ENCODE measurements at regions not wholly inside any gene's neighbourhood (a gene's known extent, or its start where the extent isn't known, plus 50 kb on each side); places are given as distances from the start of the nearest gene placed in this dataset.

DNA sequence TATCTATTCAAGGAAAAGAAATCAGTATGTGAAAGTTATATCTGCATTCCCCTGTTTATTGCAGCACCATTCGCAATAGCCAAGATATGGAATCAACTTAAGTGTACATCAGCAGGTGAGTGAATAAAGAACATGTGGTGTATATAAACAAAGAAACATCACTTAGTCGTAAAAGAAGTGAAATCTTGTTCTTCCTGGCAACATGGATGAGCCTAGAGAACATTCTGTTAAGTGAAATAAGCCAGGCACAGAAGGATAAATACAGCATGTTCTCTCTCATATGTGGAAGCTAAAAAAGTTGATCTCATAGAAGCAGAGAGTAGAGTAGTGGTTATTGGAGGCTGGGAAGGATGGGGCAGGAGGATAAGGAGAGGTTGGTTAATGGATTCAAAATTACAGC is 287.9 kb upstream of the FERMT1 start:
- TF ChIP-seq, protein P1, sequence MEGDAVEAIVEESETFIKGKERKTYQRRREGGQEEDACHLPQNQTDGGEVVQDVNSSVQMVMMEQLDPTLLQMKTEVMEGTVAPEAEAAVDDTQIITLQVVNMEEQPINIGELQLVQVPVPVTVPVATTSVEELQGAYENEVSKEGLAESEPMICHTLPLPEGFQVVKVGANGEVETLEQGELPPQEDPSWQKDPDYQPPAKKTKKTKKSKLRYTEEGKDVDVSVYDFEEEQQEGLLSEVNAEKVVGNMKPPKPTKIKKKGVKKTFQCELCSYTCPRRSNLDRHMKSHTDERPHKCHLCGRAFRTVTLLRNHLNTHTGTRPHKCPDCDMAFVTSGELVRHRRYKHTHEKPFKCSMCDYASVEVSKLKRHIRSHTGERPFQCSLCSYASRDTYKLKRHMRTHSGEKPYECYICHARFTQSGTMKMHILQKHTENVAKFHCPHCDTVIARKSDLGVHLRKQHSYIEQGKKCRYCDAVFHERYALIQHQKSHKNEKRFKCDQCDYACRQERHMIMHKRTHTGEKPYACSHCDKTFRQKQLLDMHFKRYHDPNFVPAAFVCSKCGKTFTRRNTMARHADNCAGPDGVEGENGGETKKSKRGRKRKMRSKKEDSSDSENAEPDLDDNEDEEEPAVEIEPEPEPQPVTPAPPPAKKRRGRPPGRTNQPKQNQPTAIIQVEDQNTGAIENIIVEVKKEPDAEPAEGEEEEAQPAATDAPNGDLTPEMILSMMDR (IDR thresholded peaks at IDR 0.05): no peak
- Mint-ChIP-seq H3K4me3 (no peak overlapping the region), H3K9me3 (peaks cover 37% of the 10 kb centered on the region), H3K27ac (no peak overlapping the region), H3K36me3 (ENCODE audit: low read depth) (no peaks in the 10 kb centered on the region), H3K27me3 (ENCODE audit: insufficient read depth) (no peaks in the 10 kb centered on the region), H3K4me1 (ENCODE audit: low read depth) (no peaks in the 10 kb centered on the region)
- no peak for DNase-seq

DNA sequence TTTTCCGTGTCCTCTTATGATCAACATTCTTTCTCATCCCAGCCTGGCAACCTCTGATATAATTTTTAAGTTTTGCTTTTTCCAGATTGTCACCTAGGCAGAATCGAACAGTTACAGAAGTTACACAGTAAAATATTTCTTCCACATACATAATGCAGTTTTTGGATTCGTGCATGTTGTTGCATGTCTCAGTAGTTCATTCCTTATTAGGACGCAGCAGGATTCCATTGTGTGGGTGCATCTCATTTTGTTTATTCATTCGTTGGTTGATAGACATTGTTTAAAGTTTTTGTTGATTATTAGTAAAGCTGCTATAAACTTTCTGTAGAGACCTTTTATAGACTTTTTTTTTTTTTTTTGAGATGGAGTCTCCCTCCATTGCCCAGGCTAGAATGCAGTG is 284.3 kb upstream of the FERMT1 start:
- no peak overlapping the region for H3K4me3 Mint-ChIP-seq
- peaks cover 20% of the 10 kb centered on the region for H3K9me3 Mint-ChIP-seq
- H3K36me3 Mint-ChIP-seq (ENCODE audit: low read depth): no peaks in the 10 kb centered on the region
- H3K27me3 Mint-ChIP-seq (ENCODE audit: insufficient read depth): no peaks in the 10 kb centered on the region
- H3K27ac Mint-ChIP-seq: no peak overlapping the region
- no peak for DNase-seq
- H3K4me1 Mint-ChIP-seq (ENCODE audit: low read depth): no peaks in the 10 kb centered on the region
- TF ChIP-seq, protein P1 (IDR thresholded peaks at IDR 0.05): no peak

DNA sequence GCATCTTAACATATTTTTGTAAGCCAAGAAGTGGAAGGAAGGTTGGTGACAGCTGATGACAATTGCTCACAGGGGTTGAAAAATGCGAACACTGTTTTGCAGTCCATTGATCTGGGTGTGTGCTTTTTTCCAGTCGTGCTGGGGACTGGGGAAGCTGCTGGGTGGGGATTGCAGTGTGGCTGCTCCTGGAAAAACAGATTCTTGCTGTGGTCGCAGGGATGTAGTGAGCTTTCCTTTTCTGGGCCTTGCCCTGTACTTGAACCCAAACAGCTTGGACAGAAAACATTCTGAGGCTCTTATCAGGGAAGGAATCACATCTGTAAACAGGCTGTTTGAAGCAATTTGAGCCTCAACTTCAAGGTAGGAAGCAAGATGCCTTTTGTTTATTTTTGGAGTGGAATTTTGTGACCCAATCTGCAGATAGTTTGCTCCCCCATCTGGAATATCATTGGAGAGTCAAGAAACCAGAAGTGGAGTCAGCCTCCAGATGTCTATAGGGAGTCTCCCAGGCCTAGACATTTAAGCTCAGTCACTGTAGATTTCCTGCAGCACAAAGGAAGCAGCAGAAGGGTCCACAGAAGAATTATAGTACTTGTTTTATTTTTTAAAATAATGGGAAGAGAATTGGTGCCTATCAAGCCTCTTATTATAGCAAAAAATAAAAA is 279.2 kb upstream of the FERMT1 start:
- H3K4me3 Mint-ChIP-seq: no peak overlapping the region
- H3K9me3 Mint-ChIP-seq: peaks cover 34% of the 10 kb centered on the region
- TF ChIP-seq, protein P1 (IDR thresholded peaks at IDR 0.05): no peak
- no peaks in the 10 kb centered on the region for H3K27me3 Mint-ChIP-seq (ENCODE audit: insufficient read depth)
- H3K4me1 Mint-ChIP-seq (ENCODE audit: low read depth): no peaks in the 10 kb centered on the region
- no peak overlapping the region for H3K27ac Mint-ChIP-seq
- no peak for DNase-seq
- peaks cover 7% of the 10 kb centered on the region; the same call in 1 of the 2 replicates for H3K36me3 Mint-ChIP-seq (ENCODE audit: low read depth)

DNA sequence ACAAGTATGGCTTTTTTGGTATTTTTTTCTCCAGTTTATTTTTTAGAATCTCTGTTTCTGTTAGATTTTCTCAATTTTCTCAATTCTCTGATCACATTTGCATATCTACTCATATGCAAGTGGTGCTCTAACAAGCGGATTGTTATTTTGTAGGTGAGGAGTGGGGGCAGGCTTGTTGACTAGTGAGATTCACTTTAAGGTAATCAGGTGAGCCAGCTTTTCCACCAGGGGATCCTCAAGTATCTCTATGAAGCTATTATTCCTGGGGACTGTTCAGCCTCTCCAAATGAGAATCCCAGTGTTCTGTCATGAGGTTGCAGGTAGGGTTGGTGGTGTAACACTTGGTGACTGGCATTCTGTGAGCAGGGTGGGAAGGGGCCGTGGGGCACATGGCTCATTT is 274.3 kb upstream of the FERMT1 start:
- H3K4me1 Mint-ChIP-seq (ENCODE audit: low read depth): no peaks in the 10 kb centered on the region
- no peak overlapping the region for H3K4me3 Mint-ChIP-seq
- H3K36me3 Mint-ChIP-seq (ENCODE audit: low read depth): peaks cover 7% of the 10 kb centered on the region; the same call in 1 of the 2 replicates
- no peak for DNase-seq
- TF ChIP-seq, protein P1 (IDR thresholded peaks at IDR 0.05): no peak
- peaks cover 46% of the 10 kb centered on the region for H3K9me3 Mint-ChIP-seq
- no peak overlapping the region for H3K27ac Mint-ChIP-seq
- no peaks in the 10 kb centered on the region for H3K27me3 Mint-ChIP-seq (ENCODE audit: insufficient read depth)

DNA sequence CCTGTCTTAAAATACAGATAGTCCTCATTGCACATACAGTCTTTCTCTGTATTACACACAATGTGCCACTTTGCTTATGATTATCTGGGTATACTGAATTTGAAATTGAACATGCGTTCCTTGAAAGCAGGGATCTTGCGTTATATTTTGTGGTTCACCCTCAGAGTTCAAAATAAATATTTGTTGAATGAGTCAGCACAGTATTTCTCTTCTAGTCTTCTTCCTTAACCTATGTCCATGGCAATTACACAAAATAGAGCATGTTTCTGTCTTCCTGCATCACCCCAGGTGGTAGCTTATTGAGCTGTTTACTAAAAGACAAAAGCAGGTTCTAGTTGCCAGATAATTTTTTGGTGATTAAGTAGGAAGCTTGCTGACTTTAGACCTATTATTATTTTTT is 272.9 kb upstream of the FERMT1 start:
- Mint-ChIP-seq H3K4me1 (ENCODE audit: low read depth) (no peaks in the 10 kb centered on the region), H3K9me3 (peaks cover 44% of the 10 kb centered on the region), H3K27me3 (ENCODE audit: insufficient read depth) (no peaks in the 10 kb centered on the region), H3K27ac (no peak overlapping the region), H3K4me3 (no peak overlapping the region), H3K36me3 (ENCODE audit: low read depth) (peaks cover under 1% of the 10 kb centered on the region; the same call in 1 of the 2 replicates)
- no peak for DNase-seq
- TF ChIP-seq, protein P1 (IDR thresholded peaks at IDR 0.05): no peak

All from HFFc6 (cell line).